ENCODE measurements at regions not wholly inside any gene's neighbourhood (a gene's known extent, or its start where the extent isn't known, plus 50 kb on each side); places are given as distances from the start of the nearest gene placed in this dataset.

GRCh38 chrX:25536307-25536970 lies 520.7 kb upstream of the ARX start:
- Histone ChIP-seq H3K9ac (replicated peaks in 1 of 4; ENCODE audit: extremely low read depth in 1 of 4, low read depth in 3 of 4, low read length in 3 of 4) (no peak overlapping the region), H3K36me3 (ENCODE audit: control insufficient read depth in 2 of 4, insufficient read depth in 4 of 4, low read length in 3 of 4) (no peaks in the 10 kb centered on the region), H2AK5ac (ENCODE audit: low read depth, low read length) (no peak overlapping the region), H4K91ac (replicated peaks; ENCODE audit: insufficient read length, low read length) (no peak overlapping the region), H3K79me2 (ENCODE audit: control insufficient read depth in 1 of 2, insufficient read depth in 2 of 2, low read length in 2 of 2) (no peaks in the 10 kb centered on the region), H3K4me1 (replicated peaks in 1 of 4; ENCODE audit: control insufficient read depth in 3 of 4, insufficient read depth in 4 of 4, low read length in 3 of 4) (no peaks in the 10 kb centered on the region), H2BK5ac (ENCODE audit: low read depth, low read length) (no peak overlapping the region), H3K79me1 (ENCODE audit: low read depth, low read length) (no peaks in the 10 kb centered on the region), H3K9me3 (ENCODE audit: insufficient read depth in 2 of 2, low read depth in 1 of 2, low read length in 1 of 2) (no peaks in the 10 kb centered on the region), H3K14ac (ENCODE audit: insufficient read length) (no peak overlapping the region), H3K4me2 (ENCODE audit: insufficient read depth in 1 of 2, low read depth in 2 of 2, low read length in 2 of 2) (no peak overlapping the region), H2AFZ (ENCODE audit: low read length) (no peak overlapping the region), H3K23ac (ENCODE audit: insufficient read length) (no peak overlapping the region), H3K4ac (replicated peaks; ENCODE audit: insufficient read length, low read depth, low read length) (no peak overlapping the region), H2BK20ac (ENCODE audit: low read length) (no peak overlapping the region), H3K56ac (replicated peaks; ENCODE audit: insufficient read length, low read depth, low read length) (no peak overlapping the region), H3K27me3 (replicated peaks in 1 of 4; ENCODE audit: control insufficient read depth in 3 of 4, extremely low read depth in 1 of 4, insufficient read depth in 3 of 4, low read length in 3 of 4) (no peaks in the 10 kb centered on the region), H2BK12ac (ENCODE audit: low read depth, low read length) (no peak overlapping the region), H4K8ac (ENCODE audit: extremely low read depth, insufficient read depth, low read length) (no peak overlapping the region), H3K27ac (ENCODE audit: low read depth, low read length) (no peak overlapping the region), H2BK15ac (ENCODE audit: low read length) (no peak overlapping the region), H2BK120ac (replicated peaks; ENCODE audit: low read depth, low read length) (no peak overlapping the region), H3K18ac (ENCODE audit: extremely low read depth, low read length) (no peak overlapping the region), H4K5ac (ENCODE audit: insufficient read length, low read depth, low read length) (no peak overlapping the region), H4K20me1 (replicated peaks in 1 of 2; ENCODE audit: control insufficient read depth in 1 of 2, insufficient read depth in 2 of 2, low read length in 2 of 2) (no peaks in the 10 kb centered on the region), H3K4me3 (ENCODE audit: extremely low read depth in 1 of 4, insufficient read depth in 2 of 4, low read depth in 3 of 4, low read length in 4 of 4) (no peak overlapping the region), H3K23me2 (ENCODE audit: low read depth, low read length) (no peaks in the 10 kb centered on the region)
- POLR2A ChIA-PET (ENCODE audit: partially characterized antibody), result no interaction called here
- 95% methylated on average over 2 of the region's 2 CpGs; no CpG with 5 or more reads in 1 of the 2 experiments for WGBS, 2 experiments (ENCODE audit: extremely low coverage in 1 of 2, insufficient coverage in 1 of 2, insufficient read length in 1 of 2, insufficient replicate concordance in 2 of 2, low coverage in 1 of 2, low lambda C conversion rate in 2 of 2, missing lambda C conversion rate in 1 of 2)
- no peak for DNase-seq (ENCODE audit: low read depth in 1 of 2, low spot score in 2 of 2)
- CTCF ChIA-PET (ENCODE audit: partially characterized antibody), result no interaction called here
- FAIRE-seq, result peak; percentile 60
- no peak for TF ChIP-seq EP300 (IDR thresholded peaks at IDR 0.05; ENCODE audit: borderline replicate concordance in 1 of 2, low read depth in 2 of 2, low read length in 2 of 2)
- TF ChIP-seq ATF2 (IDR thresholded peaks at IDR 0.05; ENCODE audit: low read length), result no peak
- no peak for TF ChIP-seq KDM1A (IDR thresholded peaks at IDR 0.05; ENCODE audit: borderline replicate concordance, low read length)
- no peak for TF ChIP-seq CEBPB (IDR thresholded peaks at IDR 0.05; ENCODE audit: low read depth, low read length)
- no peak for TF ChIP-seq E2F6 (IDR thresholded peaks at IDR 0.05)
- no peak for TF ChIP-seq GTF2F1 (IDR thresholded peaks at IDR 0.05; ENCODE audit: borderline replicate concordance, low read depth, low read length)
- no peak for TF ChIP-seq TCF12 (IDR thresholded peaks at IDR 0.05; ENCODE audit: low read depth, low read length)
- no peak for TF ChIP-seq TBP (IDR thresholded peaks at IDR 0.05; ENCODE audit: low read depth, low read length)
- TF ChIP-seq SP2 (IDR thresholded peaks at IDR 0.05; ENCODE audit: low read length), result no peak
- TF ChIP-seq HDAC2 (IDR thresholded peaks at IDR 0.05; ENCODE audit: borderline replicate concordance in 1 of 2, low read depth in 2 of 2, low read length in 2 of 2), result no peak
- TF ChIP-seq ASH2L (IDR thresholded peaks at IDR 0.05; ENCODE audit: low read length), result no peak
- TF ChIP-seq FOSL1 (IDR thresholded peaks at IDR 0.05; ENCODE audit: insufficient read depth, low read depth, low read length), result no peak
